ENCODE measurements at regions not wholly inside any gene's neighbourhood (a gene's known extent, or its start where the extent isn't known, plus 50 kb on each side); places are given as distances from the start of the nearest gene placed in this dataset.
"Not testable (repeated sequence)": the region's sequence is repeated elsewhere in the genome, so short reads cannot be mapped to it uniquely, and the experiment has no call there.

DNA sequence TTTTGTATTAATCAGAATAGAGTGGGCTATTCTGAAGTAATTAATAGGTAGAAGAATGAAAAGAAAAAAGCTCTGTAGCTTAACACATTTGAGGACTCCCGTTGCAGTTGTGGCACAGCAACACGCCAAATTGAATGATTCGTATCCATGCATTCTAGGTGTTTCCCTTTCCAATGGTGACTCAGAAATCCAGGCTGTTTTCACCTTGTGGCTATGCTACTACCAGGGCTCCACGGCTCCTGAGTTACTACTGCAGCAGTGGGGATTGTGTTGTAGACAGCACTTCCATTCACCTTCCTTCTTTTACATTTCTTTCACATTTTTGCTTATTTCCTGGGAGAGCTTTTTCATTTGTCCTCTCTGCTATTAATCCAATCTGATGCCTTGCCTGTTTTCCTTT lies 1616.4 kb downstream of the CDH8 start:
- TF ChIP-seq, protein P1, sequence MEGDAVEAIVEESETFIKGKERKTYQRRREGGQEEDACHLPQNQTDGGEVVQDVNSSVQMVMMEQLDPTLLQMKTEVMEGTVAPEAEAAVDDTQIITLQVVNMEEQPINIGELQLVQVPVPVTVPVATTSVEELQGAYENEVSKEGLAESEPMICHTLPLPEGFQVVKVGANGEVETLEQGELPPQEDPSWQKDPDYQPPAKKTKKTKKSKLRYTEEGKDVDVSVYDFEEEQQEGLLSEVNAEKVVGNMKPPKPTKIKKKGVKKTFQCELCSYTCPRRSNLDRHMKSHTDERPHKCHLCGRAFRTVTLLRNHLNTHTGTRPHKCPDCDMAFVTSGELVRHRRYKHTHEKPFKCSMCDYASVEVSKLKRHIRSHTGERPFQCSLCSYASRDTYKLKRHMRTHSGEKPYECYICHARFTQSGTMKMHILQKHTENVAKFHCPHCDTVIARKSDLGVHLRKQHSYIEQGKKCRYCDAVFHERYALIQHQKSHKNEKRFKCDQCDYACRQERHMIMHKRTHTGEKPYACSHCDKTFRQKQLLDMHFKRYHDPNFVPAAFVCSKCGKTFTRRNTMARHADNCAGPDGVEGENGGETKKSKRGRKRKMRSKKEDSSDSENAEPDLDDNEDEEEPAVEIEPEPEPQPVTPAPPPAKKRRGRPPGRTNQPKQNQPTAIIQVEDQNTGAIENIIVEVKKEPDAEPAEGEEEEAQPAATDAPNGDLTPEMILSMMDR (IDR thresholded peaks at IDR 0.05; ENCODE audit: control insufficient read depth, extremely low read depth, insufficient read depth) = no peak
- DNase-seq (ENCODE audit: low read depth) = no peak
- H3K4me3 ChIP-seq (ENCODE audit: low read depth, low read length) = no peak overlapping the region

DNA sequence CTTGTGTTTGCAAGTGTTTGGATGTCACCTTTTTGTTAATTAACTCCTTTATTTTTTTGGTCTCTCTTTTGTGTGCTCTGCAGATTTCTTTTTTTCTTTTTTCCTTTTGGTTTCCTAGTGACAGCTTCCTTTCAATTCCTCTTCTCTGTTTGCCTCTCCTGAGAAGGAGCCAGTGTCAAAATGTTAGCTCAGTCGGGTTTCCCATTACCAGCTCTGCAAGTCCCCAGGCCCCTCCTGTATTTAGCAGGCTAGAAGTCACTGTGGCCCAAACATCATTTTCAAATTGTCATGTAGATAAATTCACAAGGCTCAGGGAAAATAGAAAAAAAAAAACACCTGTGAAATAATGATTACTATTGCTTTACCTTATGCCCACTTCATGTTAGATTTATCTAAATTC lies 1621.6 kb downstream of the CDH8 start:
- H3K4me3 ChIP-seq (ENCODE audit: low read depth, low read length) = no peak overlapping the region
- TF ChIP-seq, protein P1 (IDR thresholded peaks at IDR 0.05; ENCODE audit: control insufficient read depth, extremely low read depth, insufficient read depth) = no peak
- DNase-seq (ENCODE audit: low read depth) = no peak

DNA sequence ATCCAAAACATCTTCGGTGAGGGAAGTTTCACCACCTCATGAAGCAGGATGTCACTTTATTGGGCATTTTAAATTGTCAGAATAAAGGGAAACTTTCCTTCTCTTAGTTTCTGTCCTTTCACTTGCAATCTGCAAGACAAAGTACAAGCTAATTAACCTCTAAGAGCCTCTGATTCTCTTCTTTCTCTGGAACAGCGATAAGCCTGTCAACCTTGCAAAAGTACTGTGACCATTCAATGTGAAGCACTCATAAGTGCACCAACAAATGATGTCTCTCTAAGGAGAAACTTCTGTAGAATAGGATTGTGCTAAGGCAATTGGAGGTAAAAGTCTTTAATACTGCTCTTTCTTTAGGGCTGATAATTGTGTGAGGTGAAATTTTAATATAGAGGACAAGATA lies 1622.3 kb downstream of the CDH8 start:
- TF ChIP-seq, protein P1 (IDR thresholded peaks at IDR 0.05; ENCODE audit: control insufficient read depth, extremely low read depth, insufficient read depth) = no peak
- no peak overlapping the region for H3K4me3 ChIP-seq (ENCODE audit: low read depth, low read length)
- no peak for DNase-seq (ENCODE audit: low read depth)

DNA sequence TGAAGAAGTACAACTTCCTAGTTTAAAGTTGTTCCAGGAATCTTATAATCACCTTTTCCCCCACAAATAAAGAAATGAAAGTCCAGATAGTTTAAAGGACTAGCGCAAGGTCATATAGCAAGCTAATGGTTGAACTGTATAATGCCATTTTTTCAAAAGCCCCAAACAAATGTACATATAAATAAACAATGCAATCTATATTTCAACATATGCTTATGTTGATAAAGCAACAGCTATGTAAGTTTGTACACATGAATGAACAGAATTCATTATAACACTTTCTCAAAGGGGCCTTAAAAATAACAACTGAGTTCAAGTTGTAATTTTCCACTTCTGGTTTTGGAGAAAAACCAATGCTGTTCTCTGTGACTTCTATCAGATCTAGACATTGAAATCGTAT lies 1628.6 kb downstream of the CDH8 start:
- no peak for DNase-seq (ENCODE audit: low read depth)
- TF ChIP-seq, protein P1 (IDR thresholded peaks at IDR 0.05; ENCODE audit: control insufficient read depth, extremely low read depth, insufficient read depth) = no peak
- H3K4me3 ChIP-seq (ENCODE audit: low read depth, low read length) = no peak overlapping the region

DNA sequence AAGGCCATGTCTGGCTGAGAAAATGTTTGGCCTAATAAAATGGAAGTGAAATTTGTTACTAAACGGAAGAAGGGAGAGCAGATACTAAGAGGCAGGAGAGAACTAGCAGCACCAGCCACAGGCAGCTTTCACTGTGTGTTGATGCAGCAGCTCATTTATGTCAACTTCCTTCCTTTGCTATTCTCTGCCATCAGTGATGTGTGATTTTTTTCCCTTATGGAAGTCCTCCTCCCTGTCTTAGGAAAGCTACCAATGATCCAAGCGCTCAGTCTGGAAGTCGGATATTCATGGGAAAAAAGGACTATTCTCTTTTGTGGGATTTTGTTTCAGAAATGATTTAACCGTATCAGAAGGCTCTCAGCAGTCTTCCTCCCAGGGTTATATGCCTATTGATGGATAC lies 1629.2 kb downstream of the CDH8 start:
- DNase-seq (ENCODE audit: low read depth) = no peak
- TF ChIP-seq, protein P1 (IDR thresholded peaks at IDR 0.05; ENCODE audit: control insufficient read depth, extremely low read depth, insufficient read depth) = no peak
- H3K4me3 ChIP-seq (ENCODE audit: low read depth, low read length) = no peak overlapping the region

DNA sequence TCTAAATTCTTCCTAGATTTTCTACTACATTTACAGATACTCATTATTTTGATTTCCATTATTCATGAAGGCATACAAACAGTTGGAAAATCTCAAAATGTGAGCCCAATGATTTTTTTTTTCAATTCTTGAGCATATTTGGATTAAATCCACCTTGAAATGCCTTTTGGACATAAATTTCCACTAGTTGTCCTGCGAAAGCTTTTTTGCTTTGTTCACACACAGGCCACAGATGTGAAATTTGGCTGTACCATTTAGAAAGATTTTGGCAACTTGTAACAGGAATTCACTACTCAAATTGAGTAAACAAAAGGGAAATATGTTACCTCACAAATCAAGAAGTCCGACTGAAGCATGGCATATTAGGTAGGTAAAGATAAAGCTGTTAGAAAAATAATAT lies 1631.0 kb downstream of the CDH8 start:
- DNase-seq (ENCODE audit: low read depth) = no peak
- TF ChIP-seq, protein P1 (IDR thresholded peaks at IDR 0.05; ENCODE audit: control insufficient read depth, extremely low read depth, insufficient read depth) = no peak
- no peak overlapping the region for H3K4me3 ChIP-seq (ENCODE audit: low read depth, low read length)

DNA sequence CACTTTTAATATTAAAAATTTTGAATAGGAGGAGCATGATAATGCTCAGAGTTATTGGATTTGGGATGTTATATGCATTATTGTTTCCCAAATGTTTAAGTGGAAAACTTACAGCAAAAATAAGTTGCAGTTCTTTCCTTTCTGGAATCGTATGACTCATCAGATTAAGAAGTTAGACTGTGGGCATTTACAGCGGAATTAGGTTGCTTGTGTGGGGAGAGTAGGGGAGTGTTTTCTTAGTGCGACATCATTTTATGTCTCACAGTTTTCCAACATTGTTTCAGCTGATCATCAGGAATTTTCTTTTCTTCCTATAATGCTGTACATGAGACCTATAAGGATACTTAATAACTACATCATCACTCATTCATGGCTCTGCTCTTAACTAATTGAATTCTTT lies 1631.8 kb downstream of the CDH8 start:
- DNase-seq (ENCODE audit: low read depth) = no peak
- TF ChIP-seq, protein P1 (IDR thresholded peaks at IDR 0.05; ENCODE audit: control insufficient read depth, extremely low read depth, insufficient read depth) = no peak
- H3K4me3 ChIP-seq (ENCODE audit: low read depth, low read length) = no peak overlapping the region

DNA sequence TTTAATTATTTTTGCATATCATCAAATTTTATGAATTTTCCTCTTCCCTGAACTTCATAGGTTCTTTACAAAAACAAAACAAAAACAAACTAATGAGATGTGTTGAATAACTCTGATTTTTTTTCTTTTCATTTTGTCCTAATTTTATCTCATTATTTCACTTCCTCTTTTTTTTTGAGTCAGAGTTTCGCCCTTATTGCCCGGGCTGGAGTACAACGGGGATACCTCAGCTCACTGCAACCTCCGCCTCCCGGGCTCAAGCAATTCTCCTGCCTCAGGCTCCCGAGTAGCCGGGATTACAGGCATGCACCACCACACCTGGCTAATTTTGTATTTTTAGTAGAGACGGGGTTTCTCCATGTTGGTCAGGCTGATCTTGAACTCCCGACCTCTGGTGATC lies 1633.3 kb downstream of the CDH8 start:
- not testable (repeated sequence) for H3K4me3 ChIP-seq (ENCODE audit: low read depth, low read length); DNase-seq (ENCODE audit: low read depth)

Measured in LNCaP clone FGC (cell line).